H1 (cell line): ENCODE measurements at regions not wholly inside any gene's neighbourhood (a gene's known extent, or its start where the extent isn't known, plus 50 kb on each side); places are given as distances from the start of the nearest gene placed in this dataset.

Source experiments
- CTCF ChIA-PET: fragments of 300-600 bp; sonication (Branson Sonifier 250); formaldehyde crosslinking; loops from one replicate; lab custom pipeline; 2021; ENCODE audit not compliant: partially characterized antibody; lab: Charles Lee
- POLR2A ChIA-PET: fragments of 300-600 bp; sonication (Branson Sonifier 250); formaldehyde crosslinking; loops from one replicate; lab custom pipeline; 2021; ENCODE audit warnings: inconsistent platforms; ENCODE audit not compliant: partially characterized antibody; lab: Charles Lee
- DNase-seq, 2 experiments: peaks; one replicate each; pipeline versions ENCODE4 v3.0.0 to v3.0.0-alpha.2; 2010 to 2022; ENCODE audit warnings: low spot score in 2 of 2, low read depth in 1 of 2, mixed read lengths in 1 of 2
- FAIRE-seq: peaks from 2 replicates; lab custom pipeline; 2011; peaks lifted over from hg19 to GRCh38; lab: Jason Lieb, UNC
- H2AFZ ChIP-seq: 2 replicates; pipeline ENCODE4 v1.8.1; 2012; ENCODE audit warnings: low read length, inconsistent platforms
- H2AK5ac ChIP-seq: 2 replicates; pipeline ENCODE4 v1.6.1; 2013; ENCODE audit warnings: low read depth, low read length
- H2BK120ac ChIP-seq: replicated peaks from 2 replicates; pipeline ENCODE3; 2013; ENCODE audit warnings: low read depth, low read length, inconsistent platforms
- H2BK12ac ChIP-seq: 2 replicates; pipeline ENCODE4 v1.6.1; 2013; ENCODE audit warnings: low read depth, low read length
- H2BK15ac ChIP-seq: 2 replicates; pipeline ENCODE4 v1.6.1; 2013; ENCODE audit warnings: low read length
- H2BK20ac ChIP-seq: 2 replicates; pipeline ENCODE4 v1.6.1; 2013; ENCODE audit warnings: low read length
- H2BK5ac ChIP-seq: 2 replicates; pipeline ENCODE4 v1.6.1; 2013; ENCODE audit warnings: low read depth, low read length
- H3K14ac ChIP-seq: 2 replicates; pipeline ENCODE4 v1.6.1; 2013; ENCODE audit warnings: inconsistent platforms; ENCODE audit not compliant: insufficient read length
- H3K18ac ChIP-seq: 2 replicates; pipeline ENCODE4 v1.6.1; 2013; ENCODE audit warnings: low read length; ENCODE audit errors: extremely low read depth
- H3K23ac ChIP-seq: 2 replicates; pipeline ENCODE4 v1.6.1; 2013; ENCODE audit warnings: inconsistent platforms; ENCODE audit not compliant: insufficient read length
- H3K23me2 ChIP-seq: 2 replicates; pipeline ENCODE4 v1.6.1; 2013; ENCODE audit warnings: low read depth, low read length
- H3K27ac ChIP-seq: 2 replicates; pipeline ENCODE4 v1.6.1; 2011; ENCODE audit warnings: low read depth, low read length, inconsistent platforms
- H3K27me3 ChIP-seq, 4 experiments: replicated peaks in 1 of 4; 1 replicate in 1 of 4; 2 replicates in 3 of 4; pipeline versions ENCODE4 v1.6.1 to v1.8.1; 2011 to 2013; ENCODE audit warnings: low read length in 3 of 4, mild to moderate bottlenecking in 3 of 4, inconsistent platforms in 2 of 4, mixed read lengths in 2 of 4, moderate library complexity in 1 of 4; ENCODE audit not compliant: control insufficient read depth in 3 of 4, insufficient read depth in 3 of 4; ENCODE audit errors: extremely low read depth in 1 of 4
- H3K36me3 ChIP-seq, 4 experiments: 2 replicates each; pipeline versions ENCODE4 v1.6.1 to v1.8.1; 2011 to 2013; ENCODE audit warnings: mild to moderate bottlenecking in 4 of 4, low read length in 3 of 4, moderate library complexity in 2 of 4, control low read depth in 1 of 4, inconsistent platforms in 1 of 4; ENCODE audit not compliant: insufficient read depth in 4 of 4, control insufficient read depth in 2 of 4
- H3K4ac ChIP-seq: replicated peaks from 2 replicates; pipeline ENCODE3; 2013; ENCODE audit warnings: low read length, low read depth, mixed read lengths, inconsistent platforms; ENCODE audit not compliant: insufficient read length
- H3K4me1 ChIP-seq, 4 experiments: replicated peaks in 1 of 4; 1 replicate in 1 of 4; 2 replicates in 3 of 4; pipeline versions ENCODE4 v1.6.1 to v1.8.1; 2011 to 2013; ENCODE audit warnings: low read length in 3 of 4, inconsistent platforms in 2 of 4, mixed read lengths in 1 of 4; ENCODE audit not compliant: insufficient read depth in 4 of 4, control insufficient read depth in 3 of 4
- H3K4me2 ChIP-seq, 2 experiments: 2 replicates each; pipeline versions ENCODE4 v1.6.1 to v1.8.1; 2011 to 2013; ENCODE audit warnings: low read depth in 2 of 2, low read length in 2 of 2, control low read depth in 1 of 2, inconsistent platforms in 1 of 2, mild to moderate bottlenecking in 1 of 2; ENCODE audit not compliant: insufficient read depth in 1 of 2
- H3K4me3 ChIP-seq, 4 experiments: fragments of 200-600, 300-600 bp in 1 of 4; sonication (generic), shearing (Covaris generic), sonication (Bioruptor Twin) in 1 of 4; 2 replicates each; pipeline versions ENCODE4 v1.5.1 to v1.8.1; 2011 to 2016; ENCODE audit warnings: low read length in 4 of 4, low read depth in 3 of 4, control low read depth in 2 of 4, inconsistent platforms in 2 of 4, mild to moderate bottlenecking in 2 of 4, mixed read lengths in 1 of 4, moderate library complexity in 1 of 4; ENCODE audit not compliant: insufficient read depth in 2 of 4; ENCODE audit errors: extremely low read depth in 1 of 4
- H3K56ac ChIP-seq: replicated peaks from 2 replicates; pipeline ENCODE3; 2013; ENCODE audit warnings: low read depth, mild to moderate bottlenecking, mixed read lengths, low read length, inconsistent platforms; ENCODE audit not compliant: insufficient read length
- H3K79me1 ChIP-seq: 2 replicates; pipeline ENCODE4 v1.6.1; 2013; ENCODE audit warnings: low read depth, low read length, control low read depth
- H3K79me2 ChIP-seq, 2 experiments: 2 replicates each; pipeline versions ENCODE4 v1.6.1 to v1.8.1; 2012 to 2013; ENCODE audit warnings: low read length in 2 of 2, mild to moderate bottlenecking in 2 of 2, inconsistent platforms in 1 of 2; ENCODE audit not compliant: insufficient read depth in 2 of 2, control insufficient read depth in 1 of 2
- H3K9ac ChIP-seq, 4 experiments: replicated peaks in 1 of 4; 1 replicate in 1 of 4; 2 replicates in 3 of 4; pipeline versions ENCODE4 v1.6.1 to v1.8.1; 2011 to 2013; ENCODE audit warnings: low read depth in 3 of 4, low read length in 3 of 4, control low read depth in 2 of 4, mild to moderate bottlenecking in 2 of 4, moderate library complexity in 2 of 4, inconsistent platforms in 1 of 4; ENCODE audit errors: extremely low read depth in 1 of 4
- H3K9me3 ChIP-seq, 2 experiments: 2 replicates each; pipeline versions ENCODE4 v1.6.1 to v1.8.1; 2012 to 2013; ENCODE audit warnings: mild to moderate bottlenecking in 2 of 2, moderate library complexity in 2 of 2, control low read depth in 1 of 2, inconsistent platforms in 1 of 2, low read depth in 1 of 2, low read length in 1 of 2, mixed read lengths in 1 of 2; ENCODE audit not compliant: insufficient read depth in 2 of 2
- H4K20me1 ChIP-seq, 2 experiments: replicated peaks in 1 of 2; 2 replicates each; pipeline versions ENCODE3 to v1.8.1; 2011 to 2013; ENCODE audit warnings: inconsistent platforms in 2 of 2, low read length in 2 of 2, mild to moderate bottlenecking in 1 of 2; ENCODE audit not compliant: insufficient read depth in 2 of 2, control insufficient read depth in 1 of 2
- H4K5ac ChIP-seq: 2 replicates; pipeline ENCODE4 v1.6.1; 2013; ENCODE audit warnings: low read length, low read depth, mixed read lengths, inconsistent platforms; ENCODE audit not compliant: insufficient read length
- H4K8ac ChIP-seq: 2 replicates; pipeline ENCODE4 v1.8.0; 2013; ENCODE audit warnings: mild to moderate bottlenecking, moderate library complexity, low read length, inconsistent platforms; ENCODE audit not compliant: insufficient read depth; ENCODE audit errors: extremely low read depth
- H4K91ac ChIP-seq: replicated peaks from 2 replicates; pipeline ENCODE3; 2013; ENCODE audit warnings: low read length, mixed read lengths, inconsistent platforms; ENCODE audit not compliant: insufficient read length
- TCF12 ChIP-seq: IDR thresholded peaks from 2 replicates; pipeline ENCODE4 v1.6.1; 2011; ENCODE audit warnings: low read depth, mild to moderate bottlenecking, low read length
- WGBS, 2 experiments: shearing (Covaris generic) in 1 of 2; methylation state at CpG; one replicate each; pipeline versions ENCODE4 v1.1.6 to v1.1.7; 2013 to 2015; ENCODE audit warnings: low lambda C conversion rate in 2 of 2, mixed read lengths in 2 of 2, inconsistent platforms in 1 of 2, low coverage in 1 of 2, missing lambda C conversion rate in 1 of 2; ENCODE audit not compliant: insufficient replicate concordance in 2 of 2, insufficient coverage in 1 of 2, insufficient read length in 1 of 2; ENCODE audit errors: extremely low coverage in 1 of 2, missing lambda C conversion rate in 1 of 2; 5-methylcytosine and 5-hydroxymethylcytosine counted together

GRCh38 chr22:34973926-34974325, 92.0 kb upstream of the ISX start:
- H3K9ac ChIP-seq: no peak overlapping the region
- no peak overlapping the region for H2AFZ ChIP-seq
- CTCF ChIA-PET: interaction anchor here (0.6 to 2.9 kb wide), 12 partner anchors 8 to 559 kb away, joined by 3 to 7 read pairs (median 4); no protein-coding TSS in a partner anchor
- no peak for DNase-seq
- H3K4ac ChIP-seq: no peak overlapping the region
- H3K27me3 ChIP-seq: no peaks in the 10 kb centered on the region
- H3K4me2 ChIP-seq: no peak overlapping the region
- no peak overlapping the region for H3K23ac ChIP-seq
- no peak overlapping the region for H3K27ac ChIP-seq
- no peak for FAIRE-seq
- H2AK5ac ChIP-seq: no peak overlapping the region
- no peak overlapping the region for H4K8ac ChIP-seq
- TF ChIP-seq TCF12: no peak
- H2BK20ac ChIP-seq: no peak overlapping the region
- no peak overlapping the region for H2BK15ac ChIP-seq
- no peak overlapping the region for H2BK120ac ChIP-seq
- no peak overlapping the region for H4K91ac ChIP-seq
- peaks cover 0 to 17% (median 7%) of the 10 kb centered on the region in 4 experiments; a peak in 6 of 7 replicates for H3K4me1 ChIP-seq
- no peaks in the 10 kb centered on the region for H4K20me1 ChIP-seq
- H3K14ac ChIP-seq: no peak overlapping the region
- 71% methylated on average over 2 of the region's 2 CpGs; no CpG with 5 or more reads in 1 of the 2 experiments for WGBS, 2 experiments
- H3K56ac ChIP-seq: no peak overlapping the region
- H3K18ac ChIP-seq: no peak overlapping the region
- no peaks in the 10 kb centered on the region for H3K79me1 ChIP-seq
- no peak overlapping the region for H2BK12ac ChIP-seq
- no peak overlapping the region for H3K4me3 ChIP-seq
- POLR2A ChIA-PET: no interaction called here
- H2BK5ac ChIP-seq: no peak overlapping the region
- H3K23me2 ChIP-seq: no peaks in the 10 kb centered on the region
- no peaks in the 10 kb centered on the region for H3K9me3 ChIP-seq
- no peaks in the 10 kb centered on the region for H3K36me3 ChIP-seq
- no peaks in the 10 kb centered on the region for H3K79me2 ChIP-seq
- no peak overlapping the region for H4K5ac ChIP-seq
